SK-N-SH (cell line): ENCODE measurements at regions not wholly inside any gene's neighbourhood (a gene's known extent, or its start where the extent isn't known, plus 50 kb on each side); places are given as distances from the start of the nearest gene placed in this dataset.
"Not testable (repeated sequence)": the region's sequence is repeated elsewhere in the genome, so short reads cannot be mapped to it uniquely, and the experiment has no call there.

Experiments used
- CTCF ChIA-PET: fragments of 300-600, 350-600 bp; formaldehyde crosslinking; extraction: SDS; loops from one replicate; lab custom pipeline; 2021; lab: Yijun Ruan, JAX
- POLR2A ChIA-PET: fragments of 350-600 bp; sonication (Branson Sonifier 250); formaldehyde crosslinking; extraction: SDS; loops from one replicate; lab custom pipeline; 2020; ENCODE audit warnings: antibody characterized with exemption, inconsistent platforms; lab: Yijun Ruan, JAX
- DNase-seq: peaks from one replicate; pipeline ENCODE4 v3.0.0; 2012
- H2AFZ ChIP-seq: fragments of 200-600 bp; sonication (generic); 2 replicates; pipeline ENCODE4 v1.8.1; 2016; ENCODE audit warnings: antibody characterized with exemption, mild to moderate bottlenecking, low read depth
- H3F3A ChIP-seq: fragments of 200-600 bp; sonication (generic); replicated peaks from 2 replicates; pipeline ENCODE3; 2016; ENCODE audit warnings: antibody characterized with exemption, mild to moderate bottlenecking; ENCODE audit not compliant: insufficient read depth
- H3K27ac ChIP-seq, 2 experiments: fragments of 200-500 bp in 1 of 2; fragments of 200-600 bp in 1 of 2; sonication (Bioruptor generic) in 1 of 2; sonication (generic), shearing (Covaris generic) in 1 of 2; 2 replicates each; pipeline versions ENCODE4 v1.5.1 to v1.6.1; 2014 to 2016; ENCODE audit warnings: low read depth in 2 of 2, inconsistent platforms in 1 of 2, low read length in 1 of 2, mild to moderate bottlenecking in 1 of 2, mixed read lengths in 1 of 2
- H3K27me3 ChIP-seq: fragments of 200-600 bp; sonication (generic), shearing (Covaris generic); 2 replicates; pipeline ENCODE4 v1.6.1; 2016; ENCODE audit warnings: mixed run types; ENCODE audit not compliant: insufficient read depth
- H3K36me3 ChIP-seq, 2 experiments: fragments of 200-500 bp in 1 of 2; fragments of 200-600 bp in 1 of 2; sonication (Bioruptor generic) in 1 of 2; sonication (generic) in 1 of 2; replicated peaks in 1 of 2; 2 replicates each; pipeline versions ENCODE3 to v1.5.1; 2014 to 2016; ENCODE audit warnings: low read length in 1 of 2, mild to moderate bottlenecking in 1 of 2; ENCODE audit not compliant: insufficient read depth in 2 of 2, control insufficient read depth in 1 of 2
- H3K4me1 ChIP-seq, 2 experiments: fragments of 200-500 bp in 1 of 2; fragments of 200-600 bp in 1 of 2; sonication (Bioruptor generic) in 1 of 2; sonication (generic), shearing (Covaris generic) in 1 of 2; 2 replicates each; pipeline versions ENCODE4 v1.5.1 to v1.6.1; 2014 to 2016; ENCODE audit warnings: low read depth in 1 of 2, low read length in 1 of 2, mixed run types in 1 of 2; ENCODE audit not compliant: insufficient read depth in 2 of 2, control insufficient read depth in 1 of 2
- H3K4me2 ChIP-seq: fragments of 200-600 bp; sonication (generic), shearing (Covaris generic); 2 replicates; pipeline ENCODE4 v1.6.1; 2017; ENCODE audit warnings: mixed run types
- H3K4me3 ChIP-seq, 2 experiments: fragments of 200-500 bp in 1 of 2; fragments of 200-600 bp in 1 of 2; sonication (Bioruptor generic) in 1 of 2; sonication (generic), shearing (Covaris generic) in 1 of 2; 2 replicates each; pipeline versions ENCODE4 v1.5.1 to v1.8.1; 2014 to 2016; ENCODE audit warnings: low read depth in 2 of 2, inconsistent platforms in 1 of 2, low read length in 1 of 2, mild to moderate bottlenecking in 1 of 2, mixed read lengths in 1 of 2, moderate library complexity in 1 of 2
- H3K79me2 ChIP-seq: fragments of 200-600 bp; sonication (generic); 2 replicates; pipeline ENCODE4 v1.8.1; 2017; ENCODE audit warnings: mild to moderate bottlenecking; ENCODE audit not compliant: insufficient read depth
- H3K9ac ChIP-seq: fragments of 200-600 bp; sonication (generic); 2 replicates; pipeline ENCODE4 v1.6.1; 2017; ENCODE audit warnings: mixed run types
- H3K9me2 ChIP-seq: fragments of 200-600 bp; sonication (generic); 2 replicates; pipeline ENCODE4 v1.6.1; 2017; ENCODE audit warnings: mixed run types
- H3K9me3 ChIP-seq: fragments of 200-600 bp; sonication (generic); 2 replicates; pipeline ENCODE4 v1.6.1; 2017; ENCODE audit warnings: mixed run types, mild to moderate bottlenecking, moderate library complexity
- H4K20me1 ChIP-seq: fragments of 200-600 bp; sonication (generic); 2 replicates; pipeline ENCODE4 v1.6.1; 2017; ENCODE audit warnings: mild to moderate bottlenecking, mixed run types; ENCODE audit not compliant: insufficient read depth
- CHD2 ChIP-seq: fragments of 150-350 bp; IDR thresholded peaks from 2 replicates; pipeline ENCODE4 v1.6.1; 2018; ENCODE audit warnings: low read length; ENCODE audit not compliant: partially characterized antibody
- ELF1 ChIP-seq: IDR thresholded peaks from 2 replicates; pipeline ENCODE4 v1.4.0; 2012
- EP300 ChIP-seq, 2 experiments: IDR thresholded peaks; 2 replicates each; pipeline versions ENCODE4 v1.4.0 to v1.6.1; 2012; ENCODE audit warnings: borderline replicate concordance in 1 of 2, low read depth in 1 of 2, low read length in 1 of 2
- FOXJ3 ChIP-seq: sonication (generic); formaldehyde crosslinking; IDR thresholded peaks from 2 replicates; pipeline ENCODE4 v1.5.1; 2020; ENCODE audit warnings: mild to moderate bottlenecking, missing genetic modification reagents
- RAD21 ChIP-seq: IDR thresholded peaks from 2 replicates; pipeline ENCODE4 v1.6.1; 2012; ENCODE audit warnings: mild to moderate bottlenecking, low read length
- RFX5 ChIP-seq: IDR thresholded peaks from 2 replicates; pipeline ENCODE4 v1.6.1; 2012; ENCODE audit warnings: mild to moderate bottlenecking, improper control_type of control experiment, low read length
- RXRA ChIP-seq: IDR thresholded peaks from 2 replicates; pipeline ENCODE4 v1.4.0; 2012; ENCODE audit warnings: low read depth, mild to moderate bottlenecking, borderline replicate concordance
- SMC3 ChIP-seq: IDR thresholded peaks from 2 replicates; pipeline ENCODE4 v1.6.1; 2012; ENCODE audit warnings: low read depth, low read length, improper control_type of control experiment
- TEAD4 ChIP-seq: IDR thresholded peaks from 2 replicates; pipeline ENCODE4 v1.4.0; 2012; ENCODE audit warnings: mild to moderate bottlenecking, borderline replicate concordance; ENCODE audit not compliant: insufficient read depth
- WGBS: methylation state at CpG from one replicate; pipeline ENCODE4 v1.1.6; 2017; ENCODE audit warnings: low lambda C conversion rate; 5-methylcytosine and 5-hydroxymethylcytosine counted together
- TF ChIP-seq, protein P1 (sequence below): IDR thresholded peaks from 2 replicates; pipeline ENCODE4 v1.6.1; 2012; ENCODE audit warnings: mild to moderate bottlenecking, low read depth, low read length, moderate library complexity
- TF ChIP-seq, protein P2 (sequence below): fragments of 150-350 bp; IDR thresholded peaks from 2 replicates; pipeline ENCODE4 v1.6.1; 2017; ENCODE audit warnings: antibody characterized with exemption, low read length, low read depth, borderline replicate concordance
- TF ChIP-seq, protein P3 (sequence below): IDR thresholded peaks from 2 replicates; pipeline ENCODE4 v1.4.0; 2012; ENCODE audit warnings: low read depth, borderline replicate concordance
- TF ChIP-seq, protein P4 (sequence below): IDR thresholded peaks from 2 replicates; pipeline ENCODE4 v1.4.0; 2012; ENCODE audit warnings: low read depth

DNA sequence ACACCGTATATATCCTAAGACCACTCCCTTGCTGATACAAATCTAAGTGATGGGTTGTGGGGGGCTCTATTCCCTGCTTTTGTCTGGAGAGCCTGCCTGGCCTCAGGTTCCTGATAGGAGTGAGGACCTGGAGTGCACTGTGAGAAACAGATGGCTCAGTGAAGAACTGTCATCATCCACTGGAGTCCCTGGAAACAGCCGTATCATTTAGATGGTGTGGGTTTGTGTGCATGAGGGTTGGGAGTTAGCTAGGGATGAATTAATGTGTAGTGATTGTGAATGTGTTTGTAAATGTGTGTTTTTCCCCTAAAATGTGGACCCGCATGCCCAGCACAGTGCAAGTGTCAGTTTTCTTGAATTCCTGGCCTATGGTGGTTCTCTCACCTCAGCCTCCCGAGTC, 111.6 kb downstream of the CRYBB2 start (continued):
- TF ChIP-seq, protein P1, sequence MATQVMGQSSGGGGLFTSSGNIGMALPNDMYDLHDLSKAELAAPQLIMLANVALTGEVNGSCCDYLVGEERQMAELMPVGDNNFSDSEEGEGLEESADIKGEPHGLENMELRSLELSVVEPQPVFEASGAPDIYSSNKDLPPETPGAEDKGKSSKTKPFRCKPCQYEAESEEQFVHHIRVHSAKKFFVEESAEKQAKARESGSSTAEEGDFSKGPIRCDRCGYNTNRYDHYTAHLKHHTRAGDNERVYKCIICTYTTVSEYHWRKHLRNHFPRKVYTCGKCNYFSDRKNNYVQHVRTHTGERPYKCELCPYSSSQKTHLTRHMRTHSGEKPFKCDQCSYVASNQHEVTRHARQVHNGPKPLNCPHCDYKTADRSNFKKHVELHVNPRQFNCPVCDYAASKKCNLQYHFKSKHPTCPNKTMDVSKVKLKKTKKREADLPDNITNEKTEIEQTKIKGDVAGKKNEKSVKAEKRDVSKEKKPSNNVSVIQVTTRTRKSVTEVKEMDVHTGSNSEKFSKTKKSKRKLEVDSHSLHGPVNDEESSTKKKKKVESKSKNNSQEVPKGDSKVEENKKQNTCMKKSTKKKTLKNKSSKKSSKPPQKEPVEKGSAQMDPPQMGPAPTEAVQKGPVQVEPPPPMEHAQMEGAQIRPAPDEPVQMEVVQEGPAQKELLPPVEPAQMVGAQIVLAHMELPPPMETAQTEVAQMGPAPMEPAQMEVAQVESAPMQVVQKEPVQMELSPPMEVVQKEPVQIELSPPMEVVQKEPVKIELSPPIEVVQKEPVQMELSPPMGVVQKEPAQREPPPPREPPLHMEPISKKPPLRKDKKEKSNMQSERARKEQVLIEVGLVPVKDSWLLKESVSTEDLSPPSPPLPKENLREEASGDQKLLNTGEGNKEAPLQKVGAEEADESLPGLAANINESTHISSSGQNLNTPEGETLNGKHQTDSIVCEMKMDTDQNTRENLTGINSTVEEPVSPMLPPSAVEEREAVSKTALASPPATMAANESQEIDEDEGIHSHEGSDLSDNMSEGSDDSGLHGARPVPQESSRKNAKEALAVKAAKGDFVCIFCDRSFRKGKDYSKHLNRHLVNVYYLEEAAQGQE = no peak
- TF ChIP-seq, protein P2, sequence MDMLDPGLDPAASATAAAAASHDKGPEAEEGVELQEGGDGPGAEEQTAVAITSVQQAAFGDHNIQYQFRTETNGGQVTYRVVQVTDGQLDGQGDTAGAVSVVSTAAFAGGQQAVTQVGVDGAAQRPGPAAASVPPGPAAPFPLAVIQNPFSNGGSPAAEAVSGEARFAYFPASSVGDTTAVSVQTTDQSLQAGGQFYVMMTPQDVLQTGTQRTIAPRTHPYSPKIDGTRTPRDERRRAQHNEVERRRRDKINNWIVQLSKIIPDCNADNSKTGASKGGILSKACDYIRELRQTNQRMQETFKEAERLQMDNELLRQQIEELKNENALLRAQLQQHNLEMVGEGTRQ = no peak

DNA sequence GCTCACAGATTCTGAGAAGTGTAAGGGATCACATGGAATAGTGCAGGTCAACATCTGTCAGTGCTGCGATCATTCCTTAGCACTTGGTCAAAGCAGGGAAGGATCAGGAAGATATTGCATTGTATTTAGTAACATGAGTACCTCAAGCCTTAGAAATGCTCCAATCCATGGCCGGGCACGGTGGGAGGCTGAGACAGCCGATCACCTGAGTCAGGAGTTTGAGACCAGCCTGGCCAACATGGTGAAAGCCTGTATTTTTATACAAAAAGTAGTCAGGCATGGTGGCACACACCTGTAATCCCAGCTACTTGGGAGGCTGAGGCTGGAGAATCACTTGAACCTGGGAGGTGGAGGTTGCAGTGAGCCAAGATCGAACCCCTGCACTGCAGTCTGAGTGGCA, 112.5 kb downstream of the CRYBB2 start:
- H3K4me1 ChIP-seq, H3K36me3 ChIP-seq, H3K79me2 ChIP-seq, H3K4me2 ChIP-seq, POLR2A ChIA-PET, H3K27ac ChIP-seq, H4K20me1 ChIP-seq, H3K9me3 ChIP-seq, H2AFZ ChIP-seq, H3F3A ChIP-seq, DNase-seq, H3K27me3 ChIP-seq, H3K4me3 ChIP-seq, H3K9ac ChIP-seq, H3K9me2 ChIP-seq, CTCF ChIA-PET: not testable (repeated sequence)
- 88% methylated on average over 5 of the region's 5 CpGs for WGBS

DNA sequence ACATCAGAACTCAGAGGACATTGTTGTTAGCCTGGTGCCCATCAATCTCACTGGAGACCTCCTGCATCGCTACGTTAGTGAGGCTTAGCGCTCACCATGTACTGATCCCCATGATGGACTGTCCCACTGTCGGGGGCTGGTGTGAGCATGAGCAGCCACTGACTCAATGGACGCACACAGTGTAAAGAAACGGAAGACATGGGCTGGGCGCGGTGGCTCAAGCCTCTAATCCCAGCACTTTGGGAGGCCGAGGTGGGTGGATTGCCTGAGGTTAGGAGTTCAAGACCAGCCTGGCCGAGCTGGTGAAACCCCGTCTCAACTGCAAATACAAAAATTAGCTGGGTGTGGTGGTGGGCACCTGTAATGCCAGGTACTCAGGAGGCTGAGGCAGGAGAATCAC, 112.9 kb downstream of the CRYBB2 start:
- WGBS = 100% methylated on average over 1 of the region's 11 CpGs

More for the DNA sequence above, 112.9 kb downstream of the CRYBB2 start:
- Histone ChIP-seq H3K9me2 (no peaks in the 10 kb centered on the region), H3K27ac (no peak overlapping the region), H3F3A (no peaks in the 10 kb centered on the region), H3K36me3 (no peaks in the 10 kb centered on the region), H3K4me3 (no peak overlapping the region), H3K9ac (no peak overlapping the region), H3K4me2 (no peak overlapping the region), H2AFZ (no peak overlapping the region), H4K20me1 (no peaks in the 10 kb centered on the region), H3K79me2 (no peaks in the 10 kb centered on the region), H3K27me3 (no peaks in the 10 kb centered on the region), H3K9me3 (no peaks in the 10 kb centered on the region), H3K4me1 (no peaks in the 10 kb centered on the region)
- CTCF ChIA-PET = no interaction called here
- TF ChIP-seq SMC3 (no peak), CHD2 (no peak), RXRA (no peak), RFX5 (no peak), ELF1 (no peak), FOXJ3 (CRISPR knock-in tag) (no peak), EP300 (IDR thresholded peaks at IDR 0.05; ENCODE audit: borderline replicate concordance in 1 of 2, low read depth in 1 of 2, low read length in 1 of 2) (no peak), RAD21 (no peak), TEAD4 (no peak)
- TF ChIP-seq, protein P2 = no peak
- TF ChIP-seq, protein P3, sequence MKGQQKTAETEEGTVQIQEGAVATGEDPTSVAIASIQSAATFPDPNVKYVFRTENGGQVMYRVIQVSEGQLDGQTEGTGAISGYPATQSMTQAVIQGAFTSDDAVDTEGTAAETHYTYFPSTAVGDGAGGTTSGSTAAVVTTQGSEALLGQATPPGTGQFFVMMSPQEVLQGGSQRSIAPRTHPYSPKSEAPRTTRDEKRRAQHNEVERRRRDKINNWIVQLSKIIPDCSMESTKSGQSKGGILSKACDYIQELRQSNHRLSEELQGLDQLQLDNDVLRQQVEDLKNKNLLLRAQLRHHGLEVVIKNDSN = no peak
- TF ChIP-seq, protein P4, sequence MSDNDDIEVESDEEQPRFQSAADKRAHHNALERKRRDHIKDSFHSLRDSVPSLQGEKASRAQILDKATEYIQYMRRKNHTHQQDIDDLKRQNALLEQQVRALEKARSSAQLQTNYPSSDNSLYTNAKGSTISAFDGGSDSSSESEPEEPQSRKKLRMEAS = no peak
- DNase-seq = no peak
- POLR2A ChIA-PET = no interaction called here
